ENCODE measurements at regions not wholly inside any gene's neighbourhood (a gene's known extent, or its start where the extent isn't known, plus 50 kb on each side); places are given as distances from the start of the nearest gene placed in this dataset.

- no peak for DNase-seq
Observed at GRCh38 chr6:90925726-90926125, 338.9 kb upstream of the MAP3K7 start.

GRCh38 chr6:90922325-90922724 lies 335.5 kb upstream of the MAP3K7 start:
- no peak for DNase-seq

GRCh38 chr6:90918361-90918760 lies 331.5 kb upstream of the MAP3K7 start:
- DNase-seq = no peak

GRCh38 chr6:90917376-90917775 lies 330.5 kb upstream of the MAP3K7 start:
- DNase-seq = no peak

- no peak for DNase-seq
Observed at GRCh38 chr6:90916968-90917367, 330.1 kb upstream of the MAP3K7 start.

GRCh38 chr6:90915224-90915915 lies 328.5 kb upstream of the MAP3K7 start:
- no peak for DNase-seq

- DNase-seq = no peak
Observed at GRCh38 chr6:90914312-90914711, 327.4 kb upstream of the MAP3K7 start.

- no peak for DNase-seq
Observed at GRCh38 chr6:90913266-90913960, 326.5 kb upstream of the MAP3K7 start.

GRCh38 chr6:90911642-90912041 lies 324.8 kb upstream of the MAP3K7 start:
- DNase-seq = no peak

GRCh38 chr6:90910893-90911292 lies 324.0 kb upstream of the MAP3K7 start:
- no peak for DNase-seq

GRCh38 chr6:90907931-90908655 lies 321.2 kb upstream of the MAP3K7 start:
- DNase-seq = no peak

- DNase-seq = no peak
Observed at GRCh38 chr6:90905351-90905750, 318.5 kb upstream of the MAP3K7 start.

- DNase-seq = no peak
Observed at GRCh38 chr6:90900034-90900433, 313.2 kb upstream of the MAP3K7 start.

- DNase-seq = no peak
Observed at GRCh38 chr6:90898763-90899162, 311.9 kb upstream of the MAP3K7 start.

GRCh38 chr6:90896075-90896547 lies 309.2 kb upstream of the MAP3K7 start:
- no peak for DNase-seq

GRCh38 chr6:90895299-90896074 lies 308.6 kb upstream of the MAP3K7 start:
- no peak for DNase-seq

- no peak for DNase-seq
Observed at GRCh38 chr6:90894285-90895130, 307.6 kb upstream of the MAP3K7 start.

GRCh38 chr6:90893400-90893799 lies 306.5 kb upstream of the MAP3K7 start:
- DNase-seq = no peak

GRCh38 chr6:90892271-90892670 lies 305.4 kb upstream of the MAP3K7 start:
- no peak for DNase-seq

GRCh38 chr6:90891355-90891754 lies 304.5 kb upstream of the MAP3K7 start:
- no peak for DNase-seq

- no peak for DNase-seq
Observed at GRCh38 chr6:90890683-90891330, 303.9 kb upstream of the MAP3K7 start.

GRCh38 chr6:90887764-90888163 lies 300.9 kb upstream of the MAP3K7 start:
- no peak for DNase-seq

Data from NCI-H187 (cell line).